Gastroesophageal sphincter (tissue), 3 donors: ENCODE measurements at regions not wholly inside any gene's neighbourhood (a gene's known extent, or its start where the extent isn't known, plus 50 kb on each side); places are given as distances from the start of the nearest gene placed in this dataset.

ENCODE experiments used
- CTCF ChIP-seq, 4 experiments: fragments of 200-600 bp in 2 of 4; fragments of 450-650 bp in 2 of 4; sonication (generic) in 1 of 4; IDR thresholded peaks; one replicate each; pipeline ENCODE4 v1.5.1; 2017 to 2019; ENCODE audit warnings: antibody characterized with exemption in 4 of 4, mild to moderate bottlenecking in 2 of 4, moderate library complexity in 2 of 4
- POLR2A ChIP-seq, 2 donors: fragments of 450-650 bp; IDR thresholded peaks; one replicate each; pipeline ENCODE4 v1.6.1; 2017; ENCODE audit warnings: antibody characterized with exemption in 2 of 2, mild to moderate bottlenecking in 2 of 2, moderate library complexity in 1 of 2
- POLR2AphosphoS5 ChIP-seq: sonication (generic); formaldehyde crosslinking; IDR thresholded peaks from one replicate; pipeline ENCODE4 v1.6.1; 2017; ENCODE audit warnings: antibody characterized with exemption

- no peak for TF ChIP-seq CTCF (IDR thresholded peaks at IDR 0.05)
- TF ChIP-seq POLR2A (IDR thresholded peaks at IDR 0.05), result no peak
- TF ChIP-seq POLR2AphosphoS5, result no peak
Observed at GRCh38 chr1:222189218-222189617, 358.7 kb downstream of the HHIPL2 start.
